Effector memory CD8-positive, alpha-beta T cell (primary cell): ENCODE measurements at regions not wholly inside any gene's neighbourhood (a gene's known extent, or its start where the extent isn't known, plus 50 kb on each side); places are given as distances from the start of the nearest gene placed in this dataset.

Source experiments
- ATAC-seq: fragments of 150-1000 bp; cut with Tn5 transposase; replicated peaks from 2 replicates; pipeline ENCODE4 v1.10.0; 2021; ENCODE audit warnings: mild to moderate bottlenecking, moderate library complexity
- DNase-seq, 3 experiments: peaks; one replicate each; pipeline ENCODE4 v3.0.0; 2021
- H3K27ac Mint-ChIP-seq, 2 donors: one replicate each; pipeline ENCODE4 v1.8.0; 2022; ENCODE audit warnings: mild to moderate bottlenecking in 2 of 2, mixed read lengths in 2 of 2, moderate library complexity in 2 of 2
- H3K27me3 Mint-ChIP-seq, 2 donors: one replicate each; pipeline ENCODE4 v1.8.0; 2022; ENCODE audit warnings: mixed read lengths in 2 of 2
- H3K36me3 Mint-ChIP-seq: one replicate; pipeline ENCODE4 v1.8.0; 2022; ENCODE audit warnings: mild to moderate bottlenecking, moderate library complexity, mixed read lengths; ENCODE audit not compliant: insufficient read depth
- H3K4me1 Mint-ChIP-seq, 2 donors: one replicate each; pipeline ENCODE4 v1.8.0; 2022; ENCODE audit warnings: low read depth in 2 of 2, mixed read lengths in 2 of 2
- H3K4me3 Mint-ChIP-seq, 2 donors: one replicate each; pipeline ENCODE4 v1.8.0; 2022; ENCODE audit warnings: mild to moderate bottlenecking in 2 of 2, mixed read lengths in 2 of 2, moderate library complexity in 2 of 2
- H3K9me3 Mint-ChIP-seq, 2 donors: one replicate each; pipeline ENCODE4 v1.8.0; 2022; ENCODE audit warnings: mixed read lengths in 2 of 2

GRCh38 chr16:86359571-86359970, 150.8 kb upstream of the FOXF1 start:
- peaks cover 48 to 77% of the 10 kb centered on the region in 2 donors for H3K27me3 Mint-ChIP-seq
- ATAC-seq (no peak), DNase-seq (no peak)
- no peak overlapping the region for H3K27ac Mint-ChIP-seq
- no peaks in the 10 kb centered on the region for H3K4me1 Mint-ChIP-seq
- H3K36me3 Mint-ChIP-seq: no peaks in the 10 kb centered on the region
- H3K9me3 Mint-ChIP-seq: peaks cover 8 to 15% of the 10 kb centered on the region in 2 donors
- no peak overlapping the region for H3K4me3 Mint-ChIP-seq

GRCh38 chr16:86362155-86362849, 148.0 kb upstream of the FOXF1 start:
- Mint-ChIP-seq H3K27ac (no peak overlapping the region), H3K27me3 (peaks cover 32 to 62% of the 10 kb centered on the region in 2 donors), H3K4me3 (no peak overlapping the region), H3K36me3 (no peaks in the 10 kb centered on the region), H3K4me1 (peaks cover 0 to 2% of the 10 kb centered on the region in 2 donors), H3K9me3 (no peaks in the 10 kb centered on the region)
- DNase-seq (no peak), ATAC-seq (no peak)

DNA sequence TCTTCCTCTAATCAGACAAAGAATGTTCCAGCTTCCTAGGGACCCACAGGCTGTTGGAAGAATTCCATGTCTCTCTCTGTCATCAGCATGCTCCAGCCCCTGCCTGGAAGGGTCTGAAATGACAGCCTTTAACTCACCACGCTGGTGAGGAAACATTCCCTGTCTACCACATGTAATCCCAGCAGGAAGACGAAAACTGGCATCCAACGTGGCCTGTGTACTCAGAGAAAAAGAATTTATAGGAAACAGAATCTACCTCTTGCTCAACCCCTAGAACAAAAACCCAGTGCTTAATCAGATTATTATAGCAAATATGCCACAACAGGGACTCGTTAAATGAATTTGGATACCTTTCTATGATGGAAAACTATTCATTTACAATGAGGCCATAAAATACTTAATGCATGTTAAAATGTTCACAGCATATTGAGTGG, 147.3 kb upstream of the FOXF1 start:
- no peak for ATAC-seq
- no peak overlapping the region for H3K4me3 Mint-ChIP-seq
- no peaks in the 10 kb centered on the region for H3K36me3 Mint-ChIP-seq
- H3K27me3 Mint-ChIP-seq: peaks cover 27 to 62% of the 10 kb centered on the region in 2 donors
- peaks cover 0 to 2% of the 10 kb centered on the region in 2 donors for H3K4me1 Mint-ChIP-seq
- no peaks in the 10 kb centered on the region for H3K9me3 Mint-ChIP-seq
- no peak overlapping the region for H3K27ac Mint-ChIP-seq
- no peak for DNase-seq

GRCh38 chr16:86363836-86364618, 146.3 kb upstream of the FOXF1 start:
- no peak for DNase-seq
- no peak for ATAC-seq
- Mint-ChIP-seq H3K9me3 (no peaks in the 10 kb centered on the region), H3K4me3 (no peak overlapping the region), H3K4me1 (peaks cover 0 to 2% of the 10 kb centered on the region in 2 donors), H3K27me3 (peaks cover 21 to 62% of the 10 kb centered on the region in 2 donors), H3K36me3 (no peaks in the 10 kb centered on the region), H3K27ac (no peak overlapping the region)

DNA sequence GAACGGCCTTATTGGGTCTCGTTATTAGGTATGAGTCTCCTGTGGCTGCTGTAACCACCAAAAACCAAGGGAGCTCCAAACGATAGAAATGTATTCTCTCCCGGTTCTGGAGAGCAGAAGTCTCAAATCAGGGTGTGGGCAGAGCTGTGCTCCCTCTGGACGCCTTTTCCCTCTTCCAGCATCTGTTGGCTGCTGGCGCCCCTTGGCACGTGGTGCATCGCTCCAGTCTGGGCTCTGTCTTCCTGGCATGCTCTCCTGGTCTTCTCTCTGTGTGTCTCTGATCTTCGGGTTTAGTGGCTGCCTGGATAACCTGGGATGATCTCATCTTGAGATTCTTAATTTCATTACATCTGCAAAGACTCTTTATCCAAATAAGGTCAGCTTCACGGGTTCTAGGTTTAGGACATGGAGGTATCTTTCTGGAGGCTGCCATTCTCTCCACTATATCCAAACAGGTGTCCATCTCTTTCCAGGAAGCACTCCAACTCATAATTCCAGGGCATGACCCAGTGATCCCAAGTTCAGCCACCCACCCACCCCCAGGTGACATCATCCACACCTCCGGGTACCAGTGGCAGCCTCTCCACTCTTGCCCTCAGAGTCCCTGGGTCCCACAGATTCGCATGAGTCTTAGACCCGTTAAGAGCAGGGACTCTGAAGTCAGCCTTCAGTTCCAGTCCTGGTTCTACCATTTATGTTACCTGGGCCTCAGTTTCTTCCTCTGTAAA, 145.5 kb upstream of the FOXF1 start:
- DNase-seq: no peak
- Mint-ChIP-seq H3K36me3 (no peaks in the 10 kb centered on the region), H3K4me3 (no peak overlapping the region), H3K27ac (no peak overlapping the region), H3K4me1 (peaks cover 0 to 2% of the 10 kb centered on the region in 2 donors), H3K27me3 (peaks cover 18 to 56% of the 10 kb centered on the region in 2 donors), H3K9me3 (no peaks in the 10 kb centered on the region)
- no peak for ATAC-seq

GRCh38 chr16:86365513-86366273, 144.6 kb upstream of the FOXF1 start:
- H3K4me1 Mint-ChIP-seq: peaks cover 0 to 2% of the 10 kb centered on the region in 2 donors

GRCh38 chr16:86366481-86366880, 143.8 kb upstream of the FOXF1 start:
- Mint-ChIP-seq H3K36me3 (no peaks in the 10 kb centered on the region), H3K4me3 (no peak overlapping the region), H3K27ac (no peak overlapping the region), H3K4me1 (peaks cover 0 to 2% of the 10 kb centered on the region in 2 donors), H3K9me3 (no peaks in the 10 kb centered on the region), H3K27me3 (peaks cover 14 to 68% of the 10 kb centered on the region in 2 donors)
- DNase-seq (no peak), ATAC-seq (no peak)

More at GRCh38 chr16:86365513-86366273, 144.6 kb upstream of the FOXF1 start:
- Mint-ChIP-seq H3K27me3 (peaks cover 16 to 62% of the 10 kb centered on the region in 2 donors), H3K27ac (no peak overlapping the region), H3K4me3 (no peak overlapping the region), H3K9me3 (no peaks in the 10 kb centered on the region), H3K36me3 (no peaks in the 10 kb centered on the region)
- DNase-seq: no peak
- no peak for ATAC-seq

DNA sequence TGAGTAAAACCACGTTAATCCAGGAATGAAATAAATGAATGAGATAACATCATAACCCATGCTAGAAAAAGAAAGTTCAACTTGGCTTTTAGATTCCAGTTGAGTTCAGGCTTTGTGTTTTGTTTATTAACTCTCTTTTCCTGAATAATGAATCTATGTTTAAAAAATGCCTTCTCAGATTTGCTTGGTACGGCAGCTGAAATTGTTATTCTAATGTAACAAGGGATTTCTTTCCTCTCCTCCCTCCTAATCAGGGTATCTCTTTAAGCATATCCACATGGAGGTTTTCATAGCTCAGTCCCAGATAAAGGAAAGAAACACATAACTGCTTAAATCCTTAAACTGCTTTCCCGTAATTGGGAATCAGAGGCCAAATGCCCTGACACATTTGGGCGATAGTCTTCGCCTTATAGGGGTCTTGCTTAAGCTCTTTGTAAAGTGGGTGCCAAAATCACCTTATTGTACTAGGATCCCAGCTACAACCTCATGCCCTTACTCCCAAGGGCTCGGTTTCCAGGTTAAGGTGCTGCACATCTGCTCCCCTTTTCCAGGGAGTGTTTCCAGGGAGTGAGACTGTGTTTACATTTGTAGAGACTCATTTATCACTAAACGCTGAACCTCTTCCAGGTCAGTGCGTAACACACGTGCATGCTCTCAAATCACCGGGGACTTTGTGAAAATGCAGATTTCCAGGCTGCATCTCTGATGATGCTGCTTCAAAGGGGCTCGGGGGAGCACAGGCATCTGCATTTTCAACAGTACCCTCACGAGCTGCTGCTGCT, 142.8 kb upstream of the FOXF1 start:
- H3K27ac Mint-ChIP-seq: no peak overlapping the region
- no peaks in the 10 kb centered on the region for H3K36me3 Mint-ChIP-seq
- peaks cover 0 to 2% of the 10 kb centered on the region in 2 donors for H3K4me1 Mint-ChIP-seq
- H3K4me3 Mint-ChIP-seq: no peak overlapping the region
- peaks cover 12 to 68% of the 10 kb centered on the region in 2 donors for H3K27me3 Mint-ChIP-seq
- ATAC-seq (no peak), DNase-seq (no peak)
- H3K9me3 Mint-ChIP-seq: no peaks in the 10 kb centered on the region

DNA sequence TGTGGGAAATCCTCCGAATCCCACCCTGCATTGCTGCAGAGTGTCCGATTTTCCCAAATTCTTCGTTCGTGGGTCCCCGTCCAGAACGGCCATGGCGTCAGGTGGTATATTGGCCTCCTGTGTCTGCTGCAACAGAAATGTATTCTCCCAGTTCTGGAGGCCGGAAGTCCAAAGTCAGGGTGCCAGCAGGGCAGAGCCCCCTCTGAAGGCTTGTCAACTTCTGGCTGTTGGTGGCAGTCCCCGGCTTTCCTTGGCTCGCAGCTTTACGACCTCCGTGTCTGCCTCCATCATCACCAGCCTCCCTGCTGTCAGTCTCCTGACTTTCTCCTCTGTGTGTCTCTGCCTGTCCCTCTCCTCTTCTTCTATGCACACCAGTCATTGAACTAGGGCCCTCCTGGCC, 142.1 kb upstream of the FOXF1 start:
- Mint-ChIP-seq H3K4me1 (peaks cover 0 to 2% of the 10 kb centered on the region in 2 donors), H3K4me3 (no peak overlapping the region), H3K27ac (no peak overlapping the region), H3K36me3 (no peaks in the 10 kb centered on the region), H3K9me3 (no peaks in the 10 kb centered on the region), H3K27me3 (peaks cover 15 to 70% of the 10 kb centered on the region in 2 donors)
- no peak for ATAC-seq
- no peak for DNase-seq

DNA sequence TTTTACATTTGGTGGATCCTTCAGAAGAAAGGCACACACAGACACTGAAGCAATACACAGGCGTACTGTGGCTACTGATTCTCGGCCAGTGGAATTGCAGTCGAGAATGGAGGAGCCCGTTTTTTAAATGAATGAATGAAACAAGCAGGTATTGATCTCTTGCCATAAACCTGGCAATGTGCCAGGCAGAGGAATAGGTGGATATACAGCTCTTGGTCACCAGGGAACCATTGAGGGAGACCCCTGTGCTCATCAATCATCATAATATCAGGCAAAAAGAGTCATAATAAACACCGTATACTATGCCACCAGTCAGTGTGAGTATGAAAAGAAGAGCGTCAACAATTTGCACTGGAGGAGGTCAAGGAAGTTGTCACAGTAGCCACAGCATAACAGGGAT, 140.3 kb upstream of the FOXF1 start:
- no peak overlapping the region for H3K27ac Mint-ChIP-seq
- H3K27me3 Mint-ChIP-seq: peaks cover 9 to 64% of the 10 kb centered on the region in 2 donors
- no peaks in the 10 kb centered on the region for H3K36me3 Mint-ChIP-seq
- peaks cover 0 to 7% of the 10 kb centered on the region in 2 donors for H3K9me3 Mint-ChIP-seq
- DNase-seq (no peak), ATAC-seq (no peak)
- H3K4me3 Mint-ChIP-seq: no peak overlapping the region
- no peaks in the 10 kb centered on the region for H3K4me1 Mint-ChIP-seq

- Mint-ChIP-seq H3K4me3 (no peak overlapping the region), H3K9me3 (peaks cover 0 to 9% of the 10 kb centered on the region in 2 donors), H3K27ac (no peak overlapping the region), H3K27me3 (peaks cover 9 to 67% of the 10 kb centered on the region in 2 donors), H3K4me1 (no peaks in the 10 kb centered on the region), H3K36me3 (no peaks in the 10 kb centered on the region)
- DNase-seq: no peak
- no peak for ATAC-seq
Observed at GRCh38 chr16:86371083-86371803, 139.1 kb upstream of the FOXF1 start.

- no peaks in the 10 kb centered on the region for H3K36me3 Mint-ChIP-seq
- no peak overlapping the region for H3K27ac Mint-ChIP-seq
- no peak overlapping the region for H3K4me3 Mint-ChIP-seq
Observed at GRCh38 chr16:86372193-86372592, 138.1 kb upstream of the FOXF1 start.

More at GRCh38 chr16:86372193-86372592, 138.1 kb upstream of the FOXF1 start:
- H3K27me3 Mint-ChIP-seq: peaks cover 9 to 67% of the 10 kb centered on the region in 2 donors
- ATAC-seq (no peak), DNase-seq (no peak)
- no peaks in the 10 kb centered on the region for H3K4me1 Mint-ChIP-seq
- peaks cover 0 to 9% of the 10 kb centered on the region in 2 donors for H3K9me3 Mint-ChIP-seq
